Lower leg skin (tissue), 4 donors: ENCODE measurements at regions not wholly inside any gene's neighbourhood (a gene's known extent, or its start where the extent isn't known, plus 50 kb on each side); places are given as distances from the start of the nearest gene placed in this dataset.

Source experiments
- DNase-seq, 2 donors: peaks; one replicate each; pipeline ENCODE4 v3.0.0-alpha.2; 2019; ENCODE audit warnings: low spot score in 2 of 2
- H3K4me3 ChIP-seq: fragments of 200-600 bp; sonication (generic); 2 replicates; pipeline ENCODE4 v1.5.1; 2017; ENCODE audit warnings: mild to moderate bottlenecking, low read depth; ENCODE audit not compliant: poor library complexity, severe bottlenecking
- CTCF ChIP-seq, 3 donors: fragments of 450-650 bp; IDR thresholded peaks; one replicate each; pipeline ENCODE4 v1.5.1; 2016; ENCODE audit warnings: antibody characterized with exemption in 3 of 3, mild to moderate bottlenecking in 3 of 3, moderate library complexity in 2 of 3
- POLR2A ChIP-seq, 2 donors: fragments of 450-650 bp; IDR thresholded peaks; one replicate each; pipeline ENCODE4 v1.6.1; 2016 to 2017; ENCODE audit warnings: antibody characterized with exemption in 2 of 2, mild to moderate bottlenecking in 1 of 2, moderate library complexity in 1 of 2
- WGBS, 2 donors: methylation state at CpG; one replicate each; pipeline ENCODE4 v1.1.5; 2018; 5-methylcytosine and 5-hydroxymethylcytosine counted together
- intact Hi-C: fragments of 100-400 bp; cut with DNase I; formaldehyde crosslinking; loops from one replicate; pipeline ENCODE4 v1.15.0; 2023; ENCODE audit warnings: low total_unique reads

GRCh38 chr18:76750917-76751890, 71.2 kb upstream of the ZNF236 start:
- 84 to 91% methylated on average over 5 of the region's 5 CpGs for WGBS, 2 donors
- no peak for DNase-seq
- intact Hi-C loops = no loop called here
- H3K4me3 ChIP-seq = no peak overlapping the region
- TF ChIP-seq POLR2A (IDR thresholded peaks at IDR 0.05) (no peak), CTCF (IDR thresholded peaks at IDR 0.05) (no peak)

- TF ChIP-seq POLR2A (IDR thresholded peaks at IDR 0.05) (no peak), CTCF (IDR thresholded peaks at IDR 0.05) (no peak)
- H3K4me3 ChIP-seq = no peak overlapping the region
- intact Hi-C loops = no loop called here
- no peak for DNase-seq
Observed at GRCh38 chr18:76750269-76750668, 72.1 kb upstream of the ZNF236 start.

- no peak for DNase-seq
- no peak overlapping the region for H3K4me3 ChIP-seq
- intact Hi-C loops = no loop called here
- no peak for TF ChIP-seq POLR2A (IDR thresholded peaks at IDR 0.05)
- no peak for TF ChIP-seq CTCF (IDR thresholded peaks at IDR 0.05)
- WGBS, 2 donors = 73 to 90% methylated on average over 1 of the region's 1 CpG
Observed at GRCh38 chr18:76747676-76748075, 74.7 kb upstream of the ZNF236 start.

- TF ChIP-seq CTCF (IDR thresholded peaks at IDR 0.05) = no peak
- TF ChIP-seq POLR2A (IDR thresholded peaks at IDR 0.05) = no peak
- no peak for DNase-seq
- intact Hi-C loops = no loop called here
- WGBS, 2 donors = 53 to 67% methylated on average over 3 of the region's 3 CpGs
- H3K4me3 ChIP-seq = no peak overlapping the region
Observed at GRCh38 chr18:76741346-76741745, 81.0 kb upstream of the ZNF236 start.

- intact Hi-C loops = no loop called here
- TF ChIP-seq POLR2A (IDR thresholded peaks at IDR 0.05) (no peak), CTCF (IDR thresholded peaks at IDR 0.05) (no peak)
- 91 to 92% methylated on average over 17 to 18 of the region's 18 CpGs for WGBS, 2 donors
- H3K4me3 ChIP-seq = no peak overlapping the region
- DNase-seq = no peak
Observed at GRCh38 chr18:76736309-76736708, 86.0 kb upstream of the ZNF236 start.
